ENCODE measurements at regions not wholly inside any gene's neighbourhood (a gene's known extent, or its start where the extent isn't known, plus 50 kb on each side); places are given as distances from the start of the nearest gene placed in this dataset.

- intact Hi-C loops (cut with DNase I) = no loop called here
Measured at GRCh38 chr4:181976764-181977163, 266.4 kb upstream of the TENM3 start.

GRCh38 chr4:181982437-181982836, 260.8 kb upstream of the TENM3 start:
- TF ChIP-seq POLR2AphosphoS5 (IDR thresholded peaks at IDR 0.05; ENCODE audit: insufficient read depth in 1 of 2, low read depth in 1 of 2) = no peak
- no peak for TF ChIP-seq CTCF (IDR thresholded peaks at IDR 0.05)
- TF ChIP-seq POLR2A (IDR thresholded peaks at IDR 0.05) = no peak

More at GRCh38 chr4:181976764-181977163, 266.4 kb upstream of the TENM3 start:
- no peak overlapping the region for H3K4me3 ChIP-seq
- no peaks in the 10 kb centered on the region for H3K36me3 ChIP-seq
- H3K27ac ChIP-seq = no peak overlapping the region
- H3K9me3 ChIP-seq = no peaks in the 10 kb centered on the region
- no peaks in the 10 kb centered on the region for H3K4me1 ChIP-seq
- no peaks in the 10 kb centered on the region for H3K27me3 ChIP-seq
- DNase-seq (ENCODE audit: extremely low spot score in 2 of 2) = no peak
- no peak for TF ChIP-seq POLR2AphosphoS5 (IDR thresholded peaks at IDR 0.05; ENCODE audit: insufficient read depth in 1 of 2, low read depth in 1 of 2)
- TF ChIP-seq POLR2A (IDR thresholded peaks at IDR 0.05) = no peak
- TF ChIP-seq CTCF (IDR thresholded peaks at IDR 0.05) = no peak

GRCh38 chr4:181982856-181983255, 260.3 kb upstream of the TENM3 start:
- no peak for TF ChIP-seq POLR2AphosphoS5 (IDR thresholded peaks at IDR 0.05; ENCODE audit: insufficient read depth in 1 of 2, low read depth in 1 of 2)
- TF ChIP-seq CTCF (IDR thresholded peaks at IDR 0.05) = no peak
- no peak for TF ChIP-seq POLR2A (IDR thresholded peaks at IDR 0.05)
- DNase-seq (ENCODE audit: extremely low spot score in 2 of 2) = no peak
- Histone ChIP-seq H3K27ac (no peak overlapping the region), H3K4me1 (no peaks in the 10 kb centered on the region), H3K27me3 (no peaks in the 10 kb centered on the region), H3K36me3 (no peaks in the 10 kb centered on the region), H3K4me3 (no peak overlapping the region), H3K9me3 (no peaks in the 10 kb centered on the region)
- intact Hi-C loops (cut with DNase I) = no loop called here

More at GRCh38 chr4:181982437-181982836, 260.8 kb upstream of the TENM3 start:
- intact Hi-C loops (cut with DNase I) = no loop called here
- Histone ChIP-seq H3K4me1 (no peaks in the 10 kb centered on the region), H3K9me3 (no peaks in the 10 kb centered on the region), H3K27me3 (no peaks in the 10 kb centered on the region), H3K27ac (no peak overlapping the region), H3K36me3 (no peaks in the 10 kb centered on the region), H3K4me3 (no peak overlapping the region)
- DNase-seq (ENCODE audit: extremely low spot score in 2 of 2) = no peak

GRCh38 chr4:181987392-181987791, 255.8 kb upstream of the TENM3 start:
- H3K36me3 ChIP-seq = no peaks in the 10 kb centered on the region
- H3K4me1 ChIP-seq = no peaks in the 10 kb centered on the region
- H3K27ac ChIP-seq = no peak overlapping the region
- TF ChIP-seq POLR2A (IDR thresholded peaks at IDR 0.05) (no peak), CTCF (IDR thresholded peaks at IDR 0.05) (no peak), POLR2AphosphoS5 (IDR thresholded peaks at IDR 0.05; ENCODE audit: insufficient read depth in 1 of 2, low read depth in 1 of 2) (no peak)
- no peaks in the 10 kb centered on the region for H3K27me3 ChIP-seq
- H3K9me3 ChIP-seq = no peaks in the 10 kb centered on the region
- H3K4me3 ChIP-seq = no peak overlapping the region
- no peak for DNase-seq (ENCODE audit: extremely low spot score in 2 of 2)
- intact Hi-C loops (cut with DNase I) = no loop called here

GRCh38 chr4:181989071-181989470, 254.1 kb upstream of the TENM3 start:
- H3K4me3 ChIP-seq = no peak overlapping the region
- H3K27me3 ChIP-seq = no peaks in the 10 kb centered on the region
- H3K27ac ChIP-seq = no peak overlapping the region
- intact Hi-C loops (cut with DNase I) = no loop called here
- H3K4me1 ChIP-seq = no peaks in the 10 kb centered on the region
- no peak for DNase-seq (ENCODE audit: extremely low spot score in 2 of 2)
- H3K9me3 ChIP-seq = no peaks in the 10 kb centered on the region
- TF ChIP-seq CTCF (IDR thresholded peaks at IDR 0.05) (no peak), POLR2AphosphoS5 (IDR thresholded peaks at IDR 0.05; ENCODE audit: insufficient read depth in 1 of 2, low read depth in 1 of 2) (no peak), POLR2A (IDR thresholded peaks at IDR 0.05) (no peak)
- H3K36me3 ChIP-seq = no peaks in the 10 kb centered on the region

All from vagina (tissue), 2 donors.